Frontal cortex (tissue), 3 donors: ENCODE measurements at regions not wholly inside any gene's neighbourhood (a gene's known extent, or its start where the extent isn't known, plus 50 kb on each side); places are given as distances from the start of the nearest gene placed in this dataset.

ENCODE experiments used
- DNase-seq, 2 donors: peaks; one replicate each; pipeline ENCODE4 v3.0.0; 2012; ENCODE audit warnings: low spot score in 2 of 2
- FAIRE-seq: peaks from 2 replicates; lab custom pipeline; 2012; peaks lifted over from hg19 to GRCh38; lab: Jason Lieb, UNC
- donor health status: control.
- donor health status: control.
- donor health status: control.

DNA sequence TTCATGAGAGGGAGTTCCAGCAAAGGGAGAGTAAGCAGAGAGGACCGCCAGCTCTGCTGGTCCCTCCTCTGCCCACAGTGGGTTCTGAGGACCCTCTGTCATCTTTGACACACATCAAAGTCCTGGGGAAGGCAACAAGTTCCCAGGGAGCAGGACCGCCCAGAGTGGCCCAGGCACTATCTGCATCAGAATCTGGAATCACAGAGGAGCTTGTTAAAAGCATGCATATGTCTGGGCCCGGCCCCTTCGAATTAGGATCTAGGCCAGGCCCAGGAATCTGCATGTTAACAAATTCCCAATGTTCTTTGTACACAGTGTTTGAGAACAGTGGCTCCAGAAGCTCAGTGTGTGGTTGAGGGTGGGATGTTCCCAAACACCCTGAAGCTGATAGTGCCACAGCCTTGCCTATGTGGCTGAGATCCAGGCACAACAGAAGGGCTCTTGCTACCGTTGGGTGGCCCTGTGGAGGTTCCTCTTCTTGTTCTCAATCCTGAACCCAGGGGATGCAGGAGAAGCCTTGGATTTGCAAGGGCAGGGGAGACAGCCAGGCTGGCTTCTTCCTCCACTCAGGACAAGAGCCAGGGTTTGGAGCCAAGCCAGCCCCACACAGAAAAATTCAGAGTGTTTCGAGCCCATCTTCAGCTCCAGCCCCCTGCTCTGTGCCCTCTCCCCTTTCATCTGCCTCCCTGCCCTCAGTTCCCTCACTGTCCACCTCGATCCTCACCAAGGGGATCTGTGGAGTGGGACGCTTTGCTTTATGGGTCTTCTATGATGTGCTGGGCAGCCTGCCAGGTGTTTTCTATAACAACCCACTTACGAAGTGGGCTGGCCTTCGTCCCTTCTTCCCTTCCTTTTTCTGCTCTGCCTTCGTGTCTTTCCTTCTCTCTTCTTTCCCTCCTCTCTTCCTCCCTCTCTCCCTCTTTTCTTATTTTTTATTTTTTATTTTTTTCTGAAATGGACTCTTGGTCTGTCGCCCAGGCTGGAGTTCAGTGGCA lies 129.0 kb upstream of the TMPRSS2 start:
- DNase-seq = no peak
- FAIRE-seq = no peak

DNA sequence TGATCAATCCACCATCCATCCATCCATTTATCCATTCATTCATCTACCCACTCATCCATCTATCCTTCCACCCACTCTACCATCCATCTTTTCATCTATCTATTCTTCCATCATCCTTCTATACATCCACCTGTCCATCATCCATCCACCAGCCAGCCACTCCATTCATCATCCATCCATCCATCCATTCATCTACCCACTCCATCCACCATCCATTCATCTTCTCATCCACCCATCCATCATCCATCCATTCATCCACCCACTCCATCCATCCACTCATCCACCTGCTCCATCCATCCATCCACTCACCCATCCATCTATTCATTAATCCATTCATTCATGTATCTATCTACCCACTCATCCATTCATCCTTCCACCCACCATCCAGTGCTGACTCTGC lies 127.9 kb upstream of the TMPRSS2 start:
- FAIRE-seq (no peak), DNase-seq (no peak)

DNA sequence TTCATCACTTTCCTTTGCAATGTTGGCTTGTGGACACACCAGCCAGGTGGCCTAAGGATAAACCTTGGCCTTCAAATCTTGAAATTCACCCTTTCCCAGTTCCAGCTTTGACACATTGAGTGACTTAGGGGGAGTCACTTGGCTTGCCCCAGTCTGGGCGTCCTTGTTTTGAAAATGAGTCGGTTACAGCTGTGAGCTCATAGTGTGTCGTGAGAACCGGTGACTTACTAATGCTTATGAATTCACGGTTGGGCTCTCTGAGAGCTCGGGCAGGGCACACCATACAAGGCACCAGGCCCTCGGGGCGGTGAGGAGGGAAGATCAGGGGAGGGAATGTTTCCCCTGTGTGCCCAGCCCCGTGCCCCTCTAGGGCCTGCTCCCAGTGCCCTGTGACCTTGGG lies 126.9 kb upstream of the TMPRSS2 start:
- DNase-seq (no peak), FAIRE-seq (no peak)

DNA sequence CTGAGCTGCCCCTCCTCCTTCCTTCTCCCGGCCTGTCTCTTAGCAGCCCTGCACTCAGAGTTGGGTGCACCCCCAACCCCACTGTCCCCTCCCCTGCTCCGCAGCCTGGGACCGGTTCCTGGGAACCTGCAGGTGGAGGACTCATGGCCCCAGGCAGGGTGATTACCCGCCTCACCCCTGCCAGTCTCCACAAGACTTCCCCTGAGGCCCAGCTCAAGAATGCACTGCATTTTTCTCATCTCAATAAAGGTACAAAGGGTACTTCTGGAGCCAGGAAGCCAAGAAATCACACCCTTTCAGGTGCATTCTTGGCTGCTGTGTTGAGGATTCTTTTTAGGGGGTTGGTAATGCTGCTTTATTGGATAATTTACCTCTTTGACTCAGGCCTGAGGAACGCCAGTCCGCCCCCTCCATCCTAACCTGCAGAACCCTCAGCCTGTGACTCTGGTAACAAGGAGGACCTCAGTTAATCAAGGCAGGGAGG lies 126.3 kb upstream of the TMPRSS2 start:
- FAIRE-seq (no peak), DNase-seq (no peak)

DNA sequence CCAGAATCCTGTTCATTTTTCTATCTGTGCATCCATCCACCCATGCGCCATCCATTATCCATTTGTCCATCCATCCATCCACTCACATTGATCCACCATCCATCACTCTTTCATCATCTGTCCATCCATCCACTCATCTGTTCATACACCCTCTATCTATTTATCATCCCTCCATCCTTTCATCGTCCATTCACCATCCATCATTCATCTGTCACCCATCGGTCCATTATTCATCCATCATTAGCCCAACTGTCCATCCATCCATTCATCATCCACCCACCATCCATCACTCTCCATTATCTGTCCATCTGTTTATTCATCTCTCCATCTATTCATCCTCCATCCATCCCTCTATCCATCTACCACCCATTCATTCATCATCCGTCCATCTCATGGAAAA lies 125.7 kb upstream of the TMPRSS2 start:
- no peak for DNase-seq
- FAIRE-seq = no peak

DNA sequence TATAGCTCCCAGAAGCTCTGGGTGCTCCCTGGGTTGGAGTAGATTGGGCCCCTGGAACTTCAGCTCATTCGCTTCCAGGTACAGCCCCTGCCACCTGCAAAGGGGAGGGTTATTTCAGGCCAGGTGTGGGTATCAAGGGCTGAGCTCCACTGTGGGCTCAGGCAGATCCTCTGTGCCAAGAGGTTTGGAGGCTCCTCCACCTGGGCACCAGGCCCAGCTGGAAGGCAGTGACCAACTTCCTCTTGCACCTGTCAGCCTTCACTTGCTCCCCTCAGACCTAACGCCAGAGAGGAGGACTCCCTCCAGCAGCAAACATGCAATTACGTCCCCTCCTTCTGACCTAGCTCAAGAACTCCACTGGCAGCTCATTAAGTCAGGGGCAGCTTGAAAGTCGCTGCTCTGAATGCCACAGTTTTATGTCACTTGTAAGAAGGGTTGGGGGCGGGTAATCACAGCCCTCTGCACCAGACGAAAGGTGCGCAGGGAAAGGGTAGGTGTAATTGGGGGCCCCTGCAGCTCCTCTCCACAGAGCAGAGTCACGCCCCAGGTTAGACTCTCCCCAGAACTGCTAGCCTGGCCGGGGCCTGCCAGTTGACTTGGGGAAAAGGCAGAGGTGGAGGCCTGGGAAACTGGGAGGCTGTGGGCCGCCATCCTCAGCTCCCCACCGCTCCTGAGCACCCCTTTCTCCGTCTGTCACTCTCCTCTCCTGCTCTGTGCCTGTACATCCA lies 125.0 kb upstream of the TMPRSS2 start:
- DNase-seq (no peak), FAIRE-seq (no peak)

DNA sequence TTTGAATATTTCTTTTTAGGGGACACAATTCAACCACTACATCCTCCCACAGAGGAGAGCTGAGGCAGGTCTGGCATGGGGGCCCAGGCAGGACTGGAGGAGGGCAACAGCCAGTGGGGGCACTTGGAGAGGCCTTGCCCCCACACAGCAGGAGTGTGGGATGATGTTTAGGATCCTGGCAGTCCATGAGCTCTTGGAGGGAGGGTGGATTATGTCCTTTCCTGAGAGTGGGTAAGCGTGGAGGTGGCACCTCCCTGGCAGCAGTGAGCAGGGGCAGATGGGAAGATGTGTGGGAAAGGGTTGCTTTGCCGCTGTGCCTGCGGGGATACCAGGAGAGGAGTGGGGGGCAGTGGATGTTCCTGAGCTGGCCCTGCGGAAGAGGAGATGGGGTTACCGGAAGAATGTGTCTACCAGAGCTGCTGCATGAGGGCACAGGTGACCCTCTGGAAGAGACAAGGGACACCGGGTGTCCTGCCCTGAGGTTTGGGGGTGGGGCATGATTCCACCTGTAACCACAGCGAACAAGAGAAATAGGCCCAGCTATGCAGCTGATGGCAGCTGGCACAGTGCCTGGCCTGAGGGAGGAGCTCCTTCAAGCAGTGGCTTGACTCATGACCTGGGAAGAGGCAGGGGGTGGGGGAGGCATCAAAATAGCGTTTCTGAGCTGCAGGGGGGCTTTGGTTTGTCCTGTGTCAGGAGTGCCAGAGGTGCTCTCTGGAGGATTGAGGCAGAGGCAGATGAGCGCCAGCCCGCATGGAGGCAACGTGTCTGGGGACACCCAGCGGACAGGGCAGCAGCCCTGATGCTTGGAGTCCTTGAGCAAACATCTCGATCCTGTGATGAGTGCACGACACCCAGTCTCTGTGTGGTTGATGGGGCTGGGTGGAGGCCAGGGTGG lies 123.9 kb upstream of the TMPRSS2 start:
- FAIRE-seq = no peak
- DNase-seq = no peak

DNA sequence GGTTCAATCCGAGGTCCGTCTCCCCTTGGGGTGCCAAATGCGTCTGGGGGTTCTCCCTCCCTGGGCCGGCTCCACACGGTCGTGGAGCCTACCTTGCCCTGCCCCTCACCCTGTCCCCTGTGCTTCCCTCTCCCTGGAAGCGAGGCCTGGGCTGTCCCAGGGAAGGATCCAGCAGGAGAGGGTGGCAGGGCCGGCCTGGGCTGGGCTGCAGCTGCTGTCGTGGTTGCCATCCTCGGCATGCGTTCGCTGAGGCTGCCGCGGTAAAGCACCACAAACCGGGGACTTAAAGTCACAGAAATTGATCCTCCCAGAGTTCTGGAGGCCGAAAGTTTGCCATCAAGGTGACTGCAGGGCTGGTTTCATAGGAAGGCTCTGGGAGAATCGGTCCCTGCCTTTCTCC lies 123.0 kb upstream of the TMPRSS2 start:
- no peak for DNase-seq
- FAIRE-seq = no peak

DNA sequence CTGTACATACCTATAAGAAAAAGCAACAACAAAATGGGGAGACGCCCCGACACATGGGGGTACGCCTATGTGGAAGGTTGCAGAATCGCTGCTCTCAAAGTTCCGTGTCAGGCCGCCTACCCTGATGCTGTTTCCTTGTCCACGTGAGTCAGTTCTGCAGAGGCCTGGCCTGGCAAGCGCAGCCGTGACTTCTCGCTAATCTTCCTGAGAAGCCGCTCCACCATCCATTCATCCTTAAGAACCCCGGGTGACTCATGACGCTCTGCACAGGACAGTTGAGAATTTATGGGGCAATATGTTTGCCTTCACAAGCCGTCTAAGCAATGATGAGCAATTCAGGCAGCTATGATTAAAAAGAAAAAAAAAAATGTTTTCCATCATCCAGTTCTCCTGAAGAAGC lies 122.3 kb upstream of the TMPRSS2 start:
- no peak for FAIRE-seq
- no peak for DNase-seq

DNA sequence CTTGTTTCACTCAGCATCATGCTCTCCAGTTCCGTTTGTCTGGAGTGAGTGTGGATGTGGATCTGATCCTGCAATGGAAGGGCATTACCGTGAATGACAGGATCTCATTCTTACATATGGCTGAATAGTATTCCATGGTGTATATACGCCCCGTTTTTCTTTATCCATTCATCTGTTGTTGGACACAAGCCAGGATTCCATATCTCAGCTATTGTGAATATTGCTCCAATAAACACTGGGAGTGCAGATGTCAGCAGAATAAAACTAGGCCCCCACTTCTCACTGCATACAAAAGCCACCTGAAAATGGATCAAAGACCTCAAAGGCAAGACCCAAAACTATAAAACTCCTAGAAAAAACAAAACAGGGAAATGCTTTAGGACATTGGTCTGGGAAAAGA lies 120.3 kb upstream of the TMPRSS2 start:
- FAIRE-seq = no peak
- DNase-seq = no peak

DNA sequence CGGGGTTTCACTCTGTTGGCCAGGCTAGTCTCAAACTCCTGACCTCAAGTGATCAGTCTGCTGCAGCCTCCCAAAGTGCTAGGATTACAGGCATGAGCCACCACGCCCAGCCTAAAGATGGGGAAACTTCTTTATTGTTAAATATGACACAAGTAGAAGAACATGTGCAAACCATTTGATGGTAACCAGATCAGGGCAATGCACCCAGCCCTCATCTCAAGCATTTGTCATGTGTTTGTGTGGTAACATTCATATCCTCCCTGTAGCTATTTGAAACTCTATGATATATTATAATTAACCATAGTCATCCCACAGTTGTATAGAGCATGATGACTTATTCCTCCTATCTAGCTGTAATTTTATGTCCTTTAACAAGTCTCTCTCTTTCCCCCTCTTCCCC lies 119.5 kb upstream of the TMPRSS2 start:
- DNase-seq (no peak), FAIRE-seq (no peak)

DNA sequence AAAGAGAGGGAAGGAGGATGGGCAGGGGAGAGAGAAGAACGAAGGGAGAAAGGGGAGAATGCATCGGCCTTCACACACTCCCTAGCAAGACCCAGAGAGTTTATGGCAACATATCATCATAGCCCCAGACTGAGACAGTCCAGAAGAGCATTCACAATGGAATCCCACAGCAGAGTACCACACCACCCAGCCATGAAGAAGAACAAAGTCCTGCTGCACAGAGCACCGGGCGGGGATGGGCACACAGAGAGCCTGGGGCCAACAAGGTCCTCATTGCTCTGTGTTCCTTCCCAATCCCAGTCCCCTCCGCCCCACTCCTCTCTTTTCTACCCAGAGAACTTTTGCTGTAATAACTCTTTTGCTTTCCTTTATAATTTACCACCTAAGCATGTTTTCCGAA lies 118.1 kb upstream of the TMPRSS2 start:
- FAIRE-seq (no peak), DNase-seq (no peak)

DNA sequence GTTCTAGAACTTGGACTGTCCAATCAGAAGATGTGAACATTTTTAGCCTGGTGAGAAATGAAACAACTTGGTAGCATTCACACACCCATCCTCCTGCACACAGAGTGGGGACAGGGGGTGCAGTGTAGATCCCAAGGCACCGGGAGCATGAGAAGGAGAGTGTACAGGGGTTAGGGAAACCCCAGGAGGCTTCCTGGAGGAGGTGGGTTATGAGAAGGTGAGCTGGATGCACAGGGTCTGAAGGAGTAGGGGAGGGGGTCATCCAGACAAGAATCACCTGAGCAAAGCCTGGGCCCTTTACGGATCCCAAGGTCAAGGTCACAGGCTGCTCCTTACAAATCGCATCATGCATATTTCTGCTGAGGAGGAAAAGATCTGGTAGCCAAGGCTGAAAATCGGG lies 117.5 kb upstream of the TMPRSS2 start:
- no peak for FAIRE-seq

DNA sequence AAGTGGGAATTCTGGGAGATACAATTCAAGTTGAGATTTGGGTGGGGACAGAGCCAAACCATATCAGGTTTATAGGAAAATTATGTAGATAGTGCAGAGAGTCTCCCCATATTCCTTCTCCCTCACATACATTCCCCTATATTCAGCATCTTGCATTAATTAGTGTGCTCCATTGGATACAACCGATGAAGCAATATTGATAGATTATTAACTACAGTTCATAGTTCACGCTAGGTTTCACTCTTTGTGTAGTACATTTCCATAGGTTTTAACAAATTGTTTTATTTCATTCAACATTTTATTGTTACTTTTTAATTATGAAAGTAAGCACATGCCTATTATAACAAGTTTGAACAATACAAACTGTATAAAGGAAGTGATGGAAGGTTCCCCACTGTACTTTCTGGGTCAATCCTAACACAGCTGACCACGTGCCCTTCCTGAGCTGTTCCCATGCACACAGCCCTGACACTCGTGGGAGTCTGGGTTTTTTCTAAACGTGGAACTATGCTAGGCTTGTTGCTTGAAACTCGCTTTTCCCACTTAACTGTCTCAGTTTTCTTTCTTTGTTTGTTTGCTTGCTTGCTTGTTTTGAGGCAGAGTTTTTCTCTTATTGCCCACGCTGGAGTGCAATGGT lies 116.8 kb upstream of the TMPRSS2 start:
- no peak for FAIRE-seq

More for the DNA sequence above, 117.5 kb upstream of the TMPRSS2 start:
- no peak for DNase-seq

DNA sequence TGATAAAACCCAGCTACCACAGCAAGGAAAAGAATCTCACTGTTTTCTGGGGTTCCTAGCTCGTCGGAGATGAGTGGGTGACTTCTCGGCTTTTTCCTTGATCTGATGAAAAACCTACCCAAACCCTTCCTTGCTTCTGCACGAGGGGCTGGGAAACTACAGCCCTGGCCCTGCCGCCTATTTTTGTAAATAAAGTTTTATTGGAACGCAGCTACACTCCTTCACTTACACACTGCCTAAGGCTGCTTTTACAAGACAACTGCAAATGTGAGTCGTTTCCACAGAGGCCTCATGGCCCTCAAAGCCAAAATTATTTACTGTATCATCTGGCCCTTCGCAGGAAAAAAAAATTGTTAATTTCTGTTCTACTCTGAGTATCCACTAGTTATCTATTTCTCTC lies 116.0 kb upstream of the TMPRSS2 start:
- FAIRE-seq (no peak), DNase-seq (no peak)

More for the DNA sequence above, 116.8 kb upstream of the TMPRSS2 start:
- no peak for DNase-seq

DNA sequence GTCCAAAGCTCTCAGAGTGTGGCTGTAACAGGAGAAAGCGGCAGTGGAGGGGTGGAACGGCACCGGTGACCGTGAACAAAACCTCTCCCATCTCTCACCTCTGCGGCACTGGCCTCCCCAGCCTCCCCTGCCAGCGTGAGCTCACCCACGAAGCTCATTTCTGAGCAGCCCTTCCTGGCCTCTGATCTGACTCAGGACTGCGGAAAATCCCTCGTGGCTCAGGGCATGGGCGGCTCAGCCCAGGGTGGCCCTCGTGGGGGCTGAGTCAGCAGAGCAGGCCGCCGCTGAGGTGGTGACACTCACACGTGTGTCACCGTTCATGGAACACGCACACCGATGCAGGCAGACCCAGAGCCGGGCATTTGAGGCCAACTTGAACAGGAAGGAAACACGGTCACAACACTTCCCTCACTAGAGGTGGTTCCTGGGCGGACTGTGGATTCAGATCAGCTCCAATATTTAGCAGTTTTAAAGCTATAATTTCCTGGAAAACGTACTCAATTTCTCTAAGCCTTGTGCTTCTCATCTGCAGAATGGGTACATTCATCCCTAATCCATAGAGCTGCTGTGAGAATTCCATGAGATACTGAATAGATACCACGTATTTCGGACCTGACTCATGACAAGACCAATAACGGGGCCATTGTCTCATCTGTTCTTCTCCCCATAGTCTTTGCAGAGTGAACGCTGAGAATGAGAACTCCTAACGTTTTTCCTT lies 115.0 kb upstream of the TMPRSS2 start:
- DNase-seq (no peak), FAIRE-seq (no peak)

DNA sequence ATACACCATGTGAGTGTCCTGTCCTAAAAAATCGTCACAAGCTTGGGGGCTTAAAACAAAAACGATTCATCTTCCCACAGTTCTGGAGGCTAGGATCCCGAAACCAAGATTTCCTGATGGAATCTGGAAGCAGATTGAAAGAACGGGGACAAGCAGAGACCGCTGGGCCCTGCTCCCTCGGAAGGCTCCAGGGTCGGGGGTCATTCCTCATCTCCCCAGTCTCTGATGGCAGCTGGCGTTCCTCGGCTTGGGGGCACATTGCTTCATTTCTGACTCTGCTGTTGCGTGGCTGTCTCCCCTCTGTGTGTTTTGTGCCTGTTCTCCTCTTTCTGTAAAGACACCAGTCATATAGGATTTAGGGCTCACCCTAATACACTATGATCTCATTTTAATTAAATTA lies 114.2 kb upstream of the TMPRSS2 start:
- FAIRE-seq (no peak), DNase-seq (no peak)

DNA sequence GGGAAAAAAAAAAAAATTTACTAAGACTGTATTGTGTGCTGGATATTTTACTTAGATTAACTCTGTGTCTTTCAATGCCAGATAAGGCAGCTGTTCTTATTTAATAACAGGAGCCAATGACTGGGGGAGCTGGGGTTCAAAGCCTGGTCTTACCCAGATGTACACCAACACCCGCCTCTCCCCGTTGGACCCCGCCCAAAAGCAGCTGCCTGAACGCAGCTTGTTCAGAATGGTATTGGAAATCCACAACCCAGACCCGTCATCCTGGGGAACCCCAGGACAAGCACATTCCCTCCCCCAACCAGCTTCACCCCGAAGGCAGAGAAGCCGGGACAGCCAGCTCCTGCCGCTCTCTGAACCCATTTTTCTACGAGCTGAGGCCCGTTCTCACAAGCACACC lies 113.6 kb upstream of the TMPRSS2 start:
- no peak for FAIRE-seq
- no peak for DNase-seq

DNA sequence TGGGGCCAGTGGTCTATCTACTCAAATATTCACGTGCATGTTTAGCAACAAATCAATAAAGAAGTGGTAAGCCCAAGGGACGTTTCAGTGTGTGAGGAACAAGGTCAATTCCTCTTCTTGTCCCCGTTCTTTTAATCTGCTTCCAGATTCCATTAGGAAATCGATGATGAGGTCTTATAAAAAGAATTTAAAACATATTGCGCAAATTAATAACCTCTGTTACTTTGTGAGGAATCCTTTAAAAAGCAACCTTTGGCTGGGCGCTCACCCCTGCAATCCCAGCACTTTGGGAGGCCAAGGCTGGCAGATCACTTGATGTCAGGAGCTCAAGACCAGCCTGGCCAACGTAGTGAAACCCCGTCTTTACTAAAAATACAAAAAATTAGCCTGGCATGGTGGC lies 113.0 kb upstream of the TMPRSS2 start:
- FAIRE-seq (no peak), DNase-seq (no peak)
